Type B pancreatic cell (in vitro differentiated cells): ENCODE measurements at regions not wholly inside any gene's neighbourhood (a gene's known extent, or its start where the extent isn't known, plus 50 kb on each side); places are given as distances from the start of the nearest gene placed in this dataset.

ENCODE experiments used
- DNase-seq: peaks from one replicate; pipeline ENCODE4 v3.0.0; 2021; ENCODE audit warnings: mixed read lengths; ENCODE audit not compliant: unreplicated experiment; ENCODE audit errors: extremely low spot score
- H3K27ac Mint-ChIP-seq: 2 replicates; pipeline ENCODE4 v1.8.0; 2021; ENCODE audit warnings: mild to moderate bottlenecking, mixed read lengths
- H3K27me3 Mint-ChIP-seq: 2 replicates; pipeline ENCODE4 v1.8.0; 2021; ENCODE audit warnings: mixed read lengths
- H3K36me3 Mint-ChIP-seq: 2 replicates; pipeline ENCODE4 v1.8.0; 2021; ENCODE audit warnings: mixed read lengths
- H3K4me1 Mint-ChIP-seq: one replicate; pipeline ENCODE4 v1.8.0; 2021; ENCODE audit warnings: mixed read lengths; ENCODE audit not compliant: unreplicated experiment
- H3K4me3 Mint-ChIP-seq: 2 replicates; pipeline ENCODE4 v1.8.0; 2021; ENCODE audit warnings: mild to moderate bottlenecking, mixed read lengths
- H3K9me3 Mint-ChIP-seq: 2 replicates; pipeline ENCODE4 v1.8.0; 2021; ENCODE audit warnings: mixed read lengths
- CTCF ChIP-seq: fragments of 200-600 bp; sonication (generic); conservative IDR thresholded peaks from 2 replicates; pipeline ENCODE4 v1.5.0; 2021; ENCODE audit warnings: antibody characterized with exemption, mild to moderate bottlenecking

- peak overlapping the region; percentile 35 for H3K4me3 Mint-ChIP-seq
- H3K27me3 Mint-ChIP-seq = no peaks in the 10 kb centered on the region
- no peak for TF ChIP-seq CTCF
- peaks cover 40% of the 10 kb centered on the region for H3K4me1 Mint-ChIP-seq
- H3K36me3 Mint-ChIP-seq = peaks cover 4% of the 10 kb centered on the region
- peaks cover 15% of the 10 kb centered on the region for H3K9me3 Mint-ChIP-seq
- no peak for DNase-seq
- H3K27ac Mint-ChIP-seq = peak overlapping the region; percentile 70
Measured at GRCh38 chr6:168206661-168207274, 112.8 kb downstream of the DACT2 start.

GRCh38 chr6:168206186-168206585 is 113.4 kb downstream of the DACT2 start:
- Mint-ChIP-seq H3K9me3 (peaks cover 15% of the 10 kb centered on the region), H3K4me3 (no peak overlapping the region), H3K4me1 (peaks cover 40% of the 10 kb centered on the region), H3K27ac (peak overlapping the region; percentile 70), H3K36me3 (peaks cover 4% of the 10 kb centered on the region), H3K27me3 (no peaks in the 10 kb centered on the region)
- TF ChIP-seq CTCF = no peak
- no peak for DNase-seq

- no peaks in the 10 kb centered on the region for H3K27me3 Mint-ChIP-seq
- TF ChIP-seq CTCF = no peak
- no peak overlapping the region for H3K4me3 Mint-ChIP-seq
- H3K4me1 Mint-ChIP-seq = peaks cover 21% of the 10 kb centered on the region
- H3K27ac Mint-ChIP-seq = no peak overlapping the region
- H3K9me3 Mint-ChIP-seq = peaks cover 15% of the 10 kb centered on the region
- peaks cover 4% of the 10 kb centered on the region for H3K36me3 Mint-ChIP-seq
- DNase-seq = no peak
Measured at GRCh38 chr6:168201799-168202198, 117.8 kb downstream of the DACT2 start.

GRCh38 chr6:168201383-168201782 is 118.2 kb downstream of the DACT2 start:
- TF ChIP-seq CTCF = peak; percentile 59
- Mint-ChIP-seq H3K27me3 (no peaks in the 10 kb centered on the region), H3K27ac (no peak overlapping the region), H3K9me3 (peaks cover 15% of the 10 kb centered on the region), H3K36me3 (peaks cover 4% of the 10 kb centered on the region), H3K4me3 (no peak overlapping the region), H3K4me1 (peaks cover 21% of the 10 kb centered on the region)
- no peak for DNase-seq

- DNase-seq = no peak
- H3K27me3 Mint-ChIP-seq = no peaks in the 10 kb centered on the region
- no peak overlapping the region for H3K27ac Mint-ChIP-seq
- H3K9me3 Mint-ChIP-seq = peaks cover 10% of the 10 kb centered on the region
- H3K4me3 Mint-ChIP-seq = no peak overlapping the region
- no peak for TF ChIP-seq CTCF
- peaks cover 14% of the 10 kb centered on the region for H3K4me1 Mint-ChIP-seq
- no peaks in the 10 kb centered on the region for H3K36me3 Mint-ChIP-seq
Measured at GRCh38 chr6:168200571-168201134, 118.9 kb downstream of the DACT2 start.
